LNCAP (cell line): ENCODE measurements at regions not wholly inside any gene's neighbourhood (a gene's known extent, or its start where the extent isn't known, plus 50 kb on each side); places are given as distances from the start of the nearest gene placed in this dataset.

ENCODE experiments used
- CTCF ChIP-seq: fragments of 450-650 bp; IDR thresholded peaks from 2 replicates; pipeline ENCODE4 v1.5.1; 2017; ENCODE audit warnings: mild to moderate bottlenecking

- no peak for TF ChIP-seq CTCF
Measured at GRCh38 chr9:73596321-73596720, 444.7 kb downstream of the ANXA1 start.

GRCh38 chr9:73597039-73597438 is 445.4 kb downstream of the ANXA1 start:
- no peak for TF ChIP-seq CTCF

- no peak for TF ChIP-seq CTCF
Measured at GRCh38 chr9:73597771-73598170, 446.1 kb downstream of the ANXA1 start.

GRCh38 chr9:73609381-73609780 is 457.7 kb downstream of the ANXA1 start:
- TF ChIP-seq CTCF, result no peak

- TF ChIP-seq CTCF, result no peak
Measured at GRCh38 chr9:73611032-73611431, 459.4 kb downstream of the ANXA1 start.

GRCh38 chr9:73613092-73613701 is 461.5 kb downstream of the ANXA1 start:
- TF ChIP-seq CTCF, result no peak

GRCh38 chr9:73615557-73615956 is 463.9 kb downstream of the ANXA1 start:
- TF ChIP-seq CTCF, result no peak

- TF ChIP-seq CTCF, result no peak
Measured at GRCh38 chr9:73617586-73617985, 465.9 kb downstream of the ANXA1 start.
